RKO (cell line): ENCODE measurements at regions not wholly inside any gene's neighbourhood (a gene's known extent, or its start where the extent isn't known, plus 50 kb on each side); places are given as distances from the start of the nearest gene placed in this dataset.

ENCODE experiments used
- DNase-seq: peaks from one replicate; pipeline ENCODE4 v3.0.0-alpha.2; 2016; ENCODE audit warnings: low spot score

- no peak for DNase-seq
These were observed 246.7 kb upstream of the EPHA4 start for GRCh38 chr2:221818616-221819320.

DNA sequence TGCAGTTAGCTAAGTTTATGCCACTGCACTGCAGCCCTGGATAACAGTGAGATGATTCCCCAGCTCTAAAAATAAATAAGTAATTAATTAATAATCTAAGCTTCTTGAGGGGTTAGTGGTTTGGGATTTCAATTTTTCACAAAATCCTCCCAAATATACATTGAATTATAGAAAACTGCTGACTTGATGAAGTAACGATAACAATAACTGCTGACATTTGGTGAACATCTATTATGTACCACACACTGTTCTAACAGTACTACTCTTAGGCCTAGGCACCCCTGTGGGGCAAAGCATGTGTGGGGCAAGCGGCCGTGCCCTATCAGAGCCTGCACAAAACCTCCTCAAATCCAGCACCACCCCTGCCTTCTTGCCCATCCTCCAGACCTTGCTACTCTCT, 245.8 kb upstream of the EPHA4 start:
- DNase-seq: no peak

DNA sequence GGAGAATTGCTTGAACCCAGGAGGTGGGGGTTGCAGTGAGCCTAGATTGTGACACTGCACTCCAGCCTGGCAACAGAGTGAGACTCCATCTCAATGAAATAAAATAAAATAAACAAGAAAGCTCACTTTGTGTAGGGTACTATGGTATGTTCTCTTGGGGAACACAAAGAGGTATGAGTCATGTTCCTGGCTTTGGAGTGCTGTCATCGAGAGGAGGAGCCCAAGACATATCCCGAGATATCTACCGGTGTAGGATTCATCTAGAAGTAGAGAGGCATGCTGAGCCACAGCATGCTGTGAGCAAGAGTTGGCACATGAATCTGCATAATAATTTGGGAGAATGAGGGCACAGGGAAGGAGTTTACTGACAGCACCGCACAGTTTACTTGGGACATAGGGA, 244.9 kb upstream of the EPHA4 start:
- DNase-seq: peak; percentile 0

GRCh38 chr2:221816566-221816965, 244.5 kb upstream of the EPHA4 start:
- DNase-seq: no peak

DNA sequence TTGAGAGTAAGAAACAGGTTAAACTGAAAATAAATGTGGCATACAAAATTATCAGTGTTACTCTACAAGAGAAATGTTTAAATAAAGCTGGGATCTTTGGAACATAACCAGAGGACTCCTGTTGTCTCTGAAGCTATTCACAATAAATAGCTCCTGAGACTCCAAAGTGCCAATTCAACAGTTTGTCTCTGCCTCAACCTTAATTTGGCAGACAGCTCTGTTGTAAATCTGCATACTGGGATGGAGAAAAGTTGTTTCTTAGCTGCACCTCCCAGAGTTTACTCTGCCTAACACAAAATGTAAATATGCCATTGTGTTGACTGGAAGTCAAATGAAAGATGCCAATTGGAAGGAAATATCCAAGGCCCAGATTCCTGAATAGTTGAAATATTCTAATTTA, 238.5 kb upstream of the EPHA4 start:
- no peak for DNase-seq

DNA sequence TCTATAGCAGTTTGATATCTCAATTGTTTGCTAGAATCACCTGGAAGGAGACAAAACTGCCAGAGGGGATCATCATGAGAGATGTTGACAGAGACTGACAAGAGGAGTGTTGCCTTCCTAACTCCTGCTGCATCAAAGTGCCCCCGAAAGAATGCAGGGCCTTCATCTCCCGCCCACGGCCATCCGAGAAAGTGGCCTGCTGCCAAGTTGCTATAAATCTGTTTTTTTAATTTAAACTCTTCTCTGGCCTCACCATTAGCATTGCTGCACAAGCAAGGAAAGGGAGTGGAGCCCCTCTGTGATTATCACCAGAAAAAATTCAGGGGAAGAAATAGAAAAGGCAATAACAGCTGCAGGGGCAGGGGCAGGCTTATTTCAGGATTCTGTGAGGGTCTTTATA, 238.1 kb upstream of the EPHA4 start:
- DNase-seq: no peak

DNA sequence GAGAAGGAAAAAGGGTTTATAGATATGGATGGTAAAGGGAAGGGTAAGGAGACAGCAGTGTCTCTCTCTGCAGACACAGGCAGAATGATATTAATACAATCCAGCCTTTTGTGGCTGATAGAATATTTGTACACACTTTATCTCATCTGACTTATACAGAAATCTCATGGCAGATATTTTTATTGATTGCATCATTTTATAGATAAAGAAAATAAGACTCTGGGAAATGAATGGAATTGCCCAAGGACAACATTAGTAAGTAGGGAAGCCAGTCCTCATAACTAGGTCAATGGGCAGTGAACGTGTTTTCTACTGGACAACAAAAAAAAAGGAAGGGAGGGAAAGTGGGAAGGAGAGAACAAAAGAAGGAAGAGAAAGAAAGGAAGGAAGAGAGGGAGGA, 236.4 kb upstream of the EPHA4 start:
- no peak for DNase-seq

GRCh38 chr2:221807706-221808105, 235.6 kb upstream of the EPHA4 start:
- no peak for DNase-seq

DNA sequence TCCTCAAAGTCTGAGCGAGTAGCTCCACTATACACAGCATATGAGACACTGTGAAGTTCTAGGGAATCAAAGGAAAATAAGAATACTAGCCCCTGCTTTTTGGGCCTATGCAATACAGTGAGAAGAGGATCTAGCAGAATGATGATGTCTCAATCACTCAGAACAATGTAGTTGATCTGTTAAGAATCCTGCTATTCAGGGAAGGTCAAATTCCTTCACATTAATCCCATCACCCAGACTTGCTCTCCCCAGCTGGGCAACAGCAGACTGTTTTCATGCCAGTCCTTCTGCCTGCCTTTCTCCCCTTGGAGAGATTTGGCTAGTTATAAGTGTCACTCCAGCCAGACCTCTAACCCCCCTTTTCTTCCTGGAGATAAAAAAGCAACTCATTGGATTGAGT, 230.0 kb upstream of the EPHA4 start:
- DNase-seq: no peak

DNA sequence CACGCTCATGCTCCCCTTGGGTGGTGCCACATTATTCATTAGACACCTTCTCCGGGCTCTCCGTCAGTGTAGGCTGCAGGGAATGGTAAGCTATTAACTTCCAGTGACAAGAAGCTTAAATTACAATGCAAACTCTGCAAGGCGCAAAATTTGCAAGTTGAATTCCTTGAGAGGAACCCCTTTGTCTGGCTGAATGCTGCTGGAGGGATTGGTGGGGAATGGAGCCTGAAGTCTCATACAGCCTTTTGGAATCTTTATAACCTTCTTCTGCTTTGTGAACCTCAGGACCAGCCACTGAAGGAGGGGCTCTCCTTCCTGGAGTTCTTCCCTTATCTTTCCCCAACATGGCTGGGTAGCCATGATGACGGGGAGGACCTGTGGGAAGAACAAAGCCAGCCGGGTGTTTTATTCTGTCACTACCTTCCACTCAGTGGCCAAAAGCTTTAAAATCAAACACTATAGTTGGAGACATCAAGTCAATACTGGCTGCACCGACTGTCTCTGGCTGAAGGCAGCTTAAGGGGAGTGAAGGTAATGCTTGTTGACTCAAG, 220.9 kb upstream of the EPHA4 start:
- no peak for DNase-seq

GRCh38 chr2:221791844-221792243, 219.7 kb upstream of the EPHA4 start:
- DNase-seq: no peak

DNA sequence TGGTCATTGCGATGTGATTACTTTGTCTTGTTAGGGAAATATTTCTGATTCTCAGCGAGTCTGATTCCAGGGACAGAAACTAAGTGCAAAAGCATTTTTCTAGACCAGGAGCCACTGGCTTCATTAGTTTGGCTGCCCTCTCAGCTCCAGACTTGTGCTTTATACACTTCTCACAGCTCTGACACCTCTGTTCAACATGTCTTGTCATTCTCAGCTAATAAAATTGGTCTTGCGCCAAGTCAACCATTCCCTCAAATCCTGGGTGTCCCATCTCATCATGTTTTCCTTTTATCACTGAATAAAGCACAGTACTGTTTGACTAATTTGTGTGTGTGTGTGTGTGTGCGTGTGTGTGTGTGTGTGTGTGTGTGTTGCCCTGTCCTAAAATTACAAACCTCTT, 215.5 kb upstream of the EPHA4 start:
- no peak for DNase-seq

GRCh38 chr2:221786297-221786926, 214.3 kb upstream of the EPHA4 start:
- DNase-seq: no peak

GRCh38 chr2:221780281-221780688, 208.2 kb upstream of the EPHA4 start:
- no peak for DNase-seq

- no peak for DNase-seq
These were observed 207.5 kb upstream of the EPHA4 start for GRCh38 chr2:221779614-221780067.

GRCh38 chr2:221778025-221778424, 205.9 kb upstream of the EPHA4 start:
- no peak for DNase-seq

DNA sequence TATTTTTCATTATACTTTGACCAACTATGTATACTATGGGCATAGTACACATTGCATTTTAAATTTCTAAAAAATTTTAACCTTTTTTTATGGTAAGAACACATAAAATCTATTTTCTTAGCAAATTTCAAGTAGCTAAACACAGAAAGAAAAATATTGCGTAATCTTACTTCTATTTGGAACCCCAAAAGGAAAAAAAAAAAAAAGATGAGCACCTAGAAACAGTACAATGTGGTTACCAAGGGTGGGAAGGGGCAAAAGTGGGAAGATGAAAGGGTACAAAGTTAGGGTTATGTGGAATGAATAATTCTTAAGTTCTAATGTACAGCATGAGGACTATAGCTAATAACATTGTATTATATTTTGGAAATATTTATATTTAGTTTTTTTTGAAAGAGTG, 205.0 kb upstream of the EPHA4 start:
- DNase-seq: no peak

GRCh38 chr2:221775096-221775495, 203.0 kb upstream of the EPHA4 start:
- no peak for DNase-seq

DNA sequence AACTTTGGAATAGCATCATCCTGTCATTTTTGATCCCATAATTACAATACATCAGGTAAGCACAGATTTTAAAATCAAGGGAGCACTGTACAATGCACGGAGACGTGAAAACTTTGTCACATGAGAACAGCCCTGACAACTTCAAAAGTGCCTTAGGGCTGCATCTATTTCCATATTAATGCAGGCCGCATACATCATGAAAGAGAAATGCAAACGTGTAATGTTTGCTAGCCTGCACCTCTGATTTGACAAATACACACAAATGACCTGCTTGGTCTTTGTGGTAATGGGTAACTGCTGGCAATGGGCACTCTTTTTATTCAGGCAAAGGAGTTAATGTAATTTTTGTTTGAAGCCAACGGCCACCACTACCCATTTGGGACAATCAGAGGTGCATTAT, 202.0 kb upstream of the EPHA4 start:
- DNase-seq: no peak

GRCh38 chr2:221771297-221771696, 199.2 kb upstream of the EPHA4 start:
- DNase-seq: no peak

GRCh38 chr2:221767106-221768012, 195.3 kb upstream of the EPHA4 start:
- no peak for DNase-seq

- DNase-seq: no peak
These were observed 190.4 kb upstream of the EPHA4 start for GRCh38 chr2:221762496-221762895.

GRCh38 chr2:221761260-221761659, 189.2 kb upstream of the EPHA4 start:
- DNase-seq: no peak
